ENCODE measurements at regions not wholly inside any gene's neighbourhood (a gene's known extent, or its start where the extent isn't known, plus 50 kb on each side); places are given as distances from the start of the nearest gene placed in this dataset.

DNA sequence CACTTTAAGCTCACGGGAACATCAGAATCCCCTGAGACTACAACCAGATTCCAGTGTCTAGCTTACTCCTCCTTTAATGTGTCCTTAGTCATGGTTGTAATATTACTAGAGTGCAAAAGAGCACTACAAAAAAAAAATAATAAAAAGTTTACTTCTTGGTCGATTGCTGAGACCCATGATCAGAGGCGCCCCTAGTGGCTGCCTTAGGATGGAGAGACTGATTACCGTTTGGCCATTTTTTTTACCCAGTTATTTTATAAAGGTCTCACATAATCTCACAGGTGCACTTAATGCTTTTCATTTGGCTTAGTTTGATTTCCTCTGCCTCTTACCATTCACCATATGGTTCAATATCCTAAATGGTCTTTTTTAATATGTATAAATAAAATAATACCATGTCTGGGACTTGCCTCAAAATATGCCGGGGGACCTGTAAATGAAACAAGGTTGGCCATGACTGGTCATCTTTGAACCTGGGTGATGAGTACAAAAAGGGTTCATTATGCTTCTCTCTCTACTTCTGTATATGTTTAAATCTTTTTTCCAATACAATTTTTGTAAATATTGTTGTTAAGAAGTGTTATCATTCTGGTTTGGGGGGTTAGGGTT lies 331.5 kb upstream of the NFE2L3 start:
- ATAC-seq (ENCODE audit: low FRiP score) = no peak
- TF ChIP-seq, protein P1, sequence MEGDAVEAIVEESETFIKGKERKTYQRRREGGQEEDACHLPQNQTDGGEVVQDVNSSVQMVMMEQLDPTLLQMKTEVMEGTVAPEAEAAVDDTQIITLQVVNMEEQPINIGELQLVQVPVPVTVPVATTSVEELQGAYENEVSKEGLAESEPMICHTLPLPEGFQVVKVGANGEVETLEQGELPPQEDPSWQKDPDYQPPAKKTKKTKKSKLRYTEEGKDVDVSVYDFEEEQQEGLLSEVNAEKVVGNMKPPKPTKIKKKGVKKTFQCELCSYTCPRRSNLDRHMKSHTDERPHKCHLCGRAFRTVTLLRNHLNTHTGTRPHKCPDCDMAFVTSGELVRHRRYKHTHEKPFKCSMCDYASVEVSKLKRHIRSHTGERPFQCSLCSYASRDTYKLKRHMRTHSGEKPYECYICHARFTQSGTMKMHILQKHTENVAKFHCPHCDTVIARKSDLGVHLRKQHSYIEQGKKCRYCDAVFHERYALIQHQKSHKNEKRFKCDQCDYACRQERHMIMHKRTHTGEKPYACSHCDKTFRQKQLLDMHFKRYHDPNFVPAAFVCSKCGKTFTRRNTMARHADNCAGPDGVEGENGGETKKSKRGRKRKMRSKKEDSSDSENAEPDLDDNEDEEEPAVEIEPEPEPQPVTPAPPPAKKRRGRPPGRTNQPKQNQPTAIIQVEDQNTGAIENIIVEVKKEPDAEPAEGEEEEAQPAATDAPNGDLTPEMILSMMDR (IDR thresholded peaks at IDR 0.05) = no peak

GRCh38 chr7:25821225-25821624 lies 330.8 kb upstream of the NFE2L3 start:
- TF ChIP-seq, protein P1 (IDR thresholded peaks at IDR 0.05) = no peak
- ATAC-seq (ENCODE audit: low FRiP score) = no peak
- DNase-seq (ENCODE audit: low spot score) = no peak

More for the DNA sequence above, 331.5 kb upstream of the NFE2L3 start:
- DNase-seq (ENCODE audit: low spot score) = no peak

DNA sequence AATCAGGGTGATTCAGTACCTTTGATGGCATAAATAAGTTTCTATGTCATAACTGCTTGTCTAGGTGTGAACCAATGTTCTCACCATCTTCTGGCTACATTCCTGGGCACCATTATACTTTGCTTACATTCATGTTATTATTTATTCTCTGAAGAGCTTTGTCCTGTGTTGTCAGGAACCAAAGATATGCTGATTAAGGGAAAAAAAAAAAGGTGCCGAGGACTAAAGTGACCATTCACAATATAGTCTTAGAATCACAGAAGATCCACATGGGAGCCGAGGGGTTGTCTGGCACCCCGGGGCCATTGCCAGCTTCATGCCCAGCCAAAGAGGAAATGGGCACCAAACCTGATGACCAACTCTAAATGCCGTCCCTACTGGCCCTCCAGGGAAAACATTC lies 329.2 kb upstream of the NFE2L3 start:
- DNase-seq (ENCODE audit: low spot score) (no peak), ATAC-seq (ENCODE audit: low FRiP score) (no peak)
- TF ChIP-seq, protein P1 (IDR thresholded peaks at IDR 0.05) = no peak

DNA sequence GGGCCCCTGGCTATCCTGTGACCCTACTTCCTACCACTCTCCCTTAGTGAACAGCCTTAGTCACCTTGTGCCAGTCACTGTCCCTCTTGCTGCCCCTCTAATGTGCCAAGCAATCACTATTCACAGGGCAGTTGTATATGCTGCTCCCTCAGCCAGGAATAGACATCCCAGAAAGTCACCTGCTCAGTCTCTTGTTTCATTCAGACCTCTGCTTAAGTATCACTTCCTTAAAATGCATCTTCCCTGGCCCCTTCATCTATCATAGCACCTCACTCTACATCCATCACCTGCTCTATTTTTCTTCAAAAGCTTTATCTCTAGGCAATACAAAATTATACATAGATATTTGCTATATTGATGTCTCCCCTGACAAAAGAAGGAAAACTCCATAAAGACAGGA lies 328.4 kb upstream of the NFE2L3 start:
- ATAC-seq (ENCODE audit: low FRiP score) (no peak), DNase-seq (ENCODE audit: low spot score) (no peak)
- TF ChIP-seq, protein P1 (IDR thresholded peaks at IDR 0.05) = no peak

- TF ChIP-seq, protein P1 (IDR thresholded peaks at IDR 0.05) = no peak
- DNase-seq (ENCODE audit: low spot score) (no peak), ATAC-seq (ENCODE audit: low FRiP score) (no peak)
Measured at GRCh38 chr7:25828468-25828867, 323.5 kb upstream of the NFE2L3 start.

- TF ChIP-seq, protein P1 (IDR thresholded peaks at IDR 0.05) = no peak
- DNase-seq (ENCODE audit: low spot score) (no peak), ATAC-seq (ENCODE audit: low FRiP score) (no peak)
Measured at GRCh38 chr7:25829663-25830062, 322.3 kb upstream of the NFE2L3 start.

GRCh38 chr7:25830215-25830614 lies 321.8 kb upstream of the NFE2L3 start:
- ATAC-seq (ENCODE audit: low FRiP score) (no peak), DNase-seq (ENCODE audit: low spot score) (no peak)
- TF ChIP-seq, protein P1 (IDR thresholded peaks at IDR 0.05) = no peak
